ENCODE measurements at regions not wholly inside any gene's neighbourhood (a gene's known extent, or its start where the extent isn't known, plus 50 kb on each side); places are given as distances from the start of the nearest gene placed in this dataset.
"Not testable (repeated sequence)": the region's sequence is repeated elsewhere in the genome, so short reads cannot be mapped to it uniquely, and the experiment has no call there.

DNA sequence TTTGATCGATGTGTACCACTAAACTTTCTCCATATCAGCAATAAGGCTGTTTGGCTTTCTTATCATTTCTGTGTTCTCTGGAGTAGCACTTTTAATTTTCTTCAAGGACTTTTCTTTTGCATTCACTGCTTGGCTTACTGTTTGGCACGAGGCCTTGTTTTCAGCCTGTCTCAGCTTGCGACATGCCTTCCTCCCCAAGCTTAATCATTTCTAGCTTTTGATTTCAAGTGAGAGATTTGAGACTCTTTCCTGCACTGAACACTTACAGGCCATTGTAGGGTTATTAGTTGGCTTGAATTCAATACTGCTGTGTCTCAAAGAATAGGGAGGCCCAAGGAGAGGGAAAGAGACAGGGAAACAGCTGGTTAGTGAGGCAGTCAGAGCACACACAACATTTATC lies 120.6 kb upstream of the KCND3 start:
- POLR2A ChIA-PET (ENCODE audit: low non-redundant PET) = no interaction called here
- no peak for TF ChIP-seq CTCF (conservative IDR thresholded peaks at IDR 0.05; ENCODE audit: low read depth)
- H3K27ac ChIP-seq = no peak overlapping the region
- DNase-seq (ENCODE audit: low spot score) = no peak
- CTCF ChIA-PET = interaction anchor here (0.6 to 0.7 kb wide), 2 partner anchors 16 to 38 kb away, joined by 4 read pairs; no protein-coding TSS in a partner anchor

GRCh38 chr1:112111734-112112133 lies 122.3 kb upstream of the KCND3 start:
- POLR2A ChIA-PET (ENCODE audit: low non-redundant PET) = no interaction called here
- no peak for DNase-seq (ENCODE audit: low spot score)
- CTCF ChIA-PET = no interaction called here

GRCh38 chr1:112114540-112114939 lies 125.1 kb upstream of the KCND3 start:
- no peak overlapping the region for H3K27ac ChIP-seq
- DNase-seq (ENCODE audit: low spot score) = no peak
- POLR2A ChIA-PET (ENCODE audit: low non-redundant PET) = no interaction called here
- no peak for TF ChIP-seq CTCF (conservative IDR thresholded peaks at IDR 0.05; ENCODE audit: low read depth)
- CTCF ChIA-PET = no interaction called here

More at GRCh38 chr1:112111734-112112133, 122.3 kb upstream of the KCND3 start:
- no peak for TF ChIP-seq CTCF (conservative IDR thresholded peaks at IDR 0.05; ENCODE audit: low read depth)
- H3K27ac ChIP-seq = no peak overlapping the region

- DNase-seq (ENCODE audit: low spot score) = no peak
- ChIA-PET POLR2A (ENCODE audit: low non-redundant PET) (no interaction called here), CTCF (interaction anchor here (0.6 kb wide), 1 partner anchor 39 kb away, joined by 5 read pairs; no protein-coding TSS in a partner anchor)
- no peak overlapping the region for H3K27ac ChIP-seq
- no peak for TF ChIP-seq CTCF (conservative IDR thresholded peaks at IDR 0.05; ENCODE audit: low read depth)
These were observed 137.1 kb upstream of the KCND3 start for GRCh38 chr1:112126598-112126997.

DNA sequence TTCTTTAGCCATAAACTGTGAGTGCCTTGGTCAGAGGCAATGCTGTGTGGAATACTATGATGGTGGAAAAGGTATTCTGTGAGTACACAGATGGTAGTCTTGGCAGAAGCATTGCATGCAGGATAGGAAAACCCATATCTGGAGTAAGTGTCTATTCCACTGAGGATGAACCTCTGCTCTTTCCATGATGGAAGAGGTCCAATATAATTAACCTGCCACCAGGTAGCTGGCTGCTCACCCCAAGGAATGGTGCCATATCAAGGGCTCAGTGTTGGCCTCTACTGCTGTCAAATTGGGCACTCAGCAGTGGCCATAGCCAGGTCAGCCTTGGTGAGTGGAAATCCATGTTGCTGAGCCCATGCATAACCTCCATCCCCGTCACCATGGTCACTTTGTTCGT lies 138.1 kb upstream of the KCND3 start:
- CTCF ChIA-PET; POLR2A ChIA-PET (ENCODE audit: low non-redundant PET); H3K27ac ChIP-seq; DNase-seq (ENCODE audit: low spot score): not testable (repeated sequence)

DNA sequence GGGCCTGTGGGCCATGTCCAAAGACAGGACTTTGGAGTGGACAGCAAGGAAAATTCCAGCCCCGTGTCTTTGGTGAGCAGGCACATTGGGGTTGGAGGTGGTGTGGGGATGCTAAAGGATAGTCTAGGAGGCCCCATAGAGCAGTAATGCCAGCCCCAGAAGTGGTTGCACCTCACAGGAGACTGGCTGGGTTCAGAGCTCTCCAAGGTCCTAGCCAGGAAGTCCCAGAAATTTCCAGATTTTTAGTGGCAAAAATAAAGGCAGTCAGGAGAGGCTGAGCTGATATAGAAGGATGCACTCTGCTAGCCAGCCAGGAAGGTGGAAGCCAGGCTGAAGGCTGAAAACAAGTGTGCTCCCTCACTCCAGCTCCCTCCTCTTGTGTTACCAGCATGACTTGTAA lies 144.0 kb upstream of the KCND3 start:
- POLR2A ChIA-PET (ENCODE audit: low non-redundant PET) = no interaction called here
- CTCF ChIA-PET = no interaction called here
- no peak for DNase-seq (ENCODE audit: low spot score)
- TF ChIP-seq CTCF (conservative IDR thresholded peaks at IDR 0.05; ENCODE audit: low read depth) = no peak
- no peak overlapping the region for H3K27ac ChIP-seq

DNA sequence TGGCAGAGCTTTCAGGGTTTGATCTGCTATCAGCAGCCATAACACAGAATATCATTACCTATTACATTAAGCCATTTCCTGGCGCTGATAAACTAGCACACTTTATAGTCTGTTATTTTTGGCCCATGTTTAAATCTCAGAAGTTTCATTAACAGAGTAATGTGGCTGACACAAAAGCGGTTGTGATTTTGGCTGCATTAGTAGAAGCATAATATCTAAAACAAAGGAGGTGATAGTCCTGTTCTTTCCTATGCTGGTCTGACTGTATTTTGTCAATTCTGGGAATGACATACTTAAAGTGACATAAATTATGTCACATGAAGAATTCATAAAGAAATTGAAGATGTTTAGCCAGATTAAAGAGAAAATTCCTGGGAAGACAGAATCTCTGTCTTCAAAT lies 151.3 kb upstream of the KCND3 start:
- no peak for DNase-seq (ENCODE audit: low spot score)
- CTCF ChIA-PET = no interaction called here
- POLR2A ChIA-PET (ENCODE audit: low non-redundant PET) = no interaction called here
- H3K27ac ChIP-seq = no peak overlapping the region
- TF ChIP-seq CTCF (conservative IDR thresholded peaks at IDR 0.05; ENCODE audit: low read depth) = no peak

Data from RWPE1 (cell line).